Gastrocnemius medialis (tissue), 4 donors: ENCODE measurements at regions not wholly inside any gene's neighbourhood (a gene's known extent, or its start where the extent isn't known, plus 50 kb on each side); places are given as distances from the start of the nearest gene placed in this dataset.

Experiments used
- POLR2A ChIP-seq, 2 donors: fragments of 450-650 bp; IDR thresholded peaks; one replicate each; pipeline ENCODE4 v1.6.1; 2017; ENCODE audit warnings: antibody characterized with exemption in 2 of 2, mild to moderate bottlenecking in 2 of 2, moderate library complexity in 2 of 2
- TF ChIP-seq, protein P1 (sequence below), 5 experiments: fragments of 450-650 bp in 3 of 5; fragments of 200-600 bp in 2 of 5; sonication (generic) in 2 of 5; IDR thresholded peaks in 4 of 5; conservative IDR thresholded peaks in 1 of 5; 1 replicate in 4 of 5; 2 replicates in 1 of 5; pipeline ENCODE4 v1.5.1; 2016 to 2019; ENCODE audit warnings: antibody characterized with exemption in 5 of 5, mild to moderate bottlenecking in 3 of 5, moderate library complexity in 3 of 5

GRCh38 chr2:45162711-45163110, 153.5 kb upstream of the SIX2 start:
- TF ChIP-seq, protein P1, sequence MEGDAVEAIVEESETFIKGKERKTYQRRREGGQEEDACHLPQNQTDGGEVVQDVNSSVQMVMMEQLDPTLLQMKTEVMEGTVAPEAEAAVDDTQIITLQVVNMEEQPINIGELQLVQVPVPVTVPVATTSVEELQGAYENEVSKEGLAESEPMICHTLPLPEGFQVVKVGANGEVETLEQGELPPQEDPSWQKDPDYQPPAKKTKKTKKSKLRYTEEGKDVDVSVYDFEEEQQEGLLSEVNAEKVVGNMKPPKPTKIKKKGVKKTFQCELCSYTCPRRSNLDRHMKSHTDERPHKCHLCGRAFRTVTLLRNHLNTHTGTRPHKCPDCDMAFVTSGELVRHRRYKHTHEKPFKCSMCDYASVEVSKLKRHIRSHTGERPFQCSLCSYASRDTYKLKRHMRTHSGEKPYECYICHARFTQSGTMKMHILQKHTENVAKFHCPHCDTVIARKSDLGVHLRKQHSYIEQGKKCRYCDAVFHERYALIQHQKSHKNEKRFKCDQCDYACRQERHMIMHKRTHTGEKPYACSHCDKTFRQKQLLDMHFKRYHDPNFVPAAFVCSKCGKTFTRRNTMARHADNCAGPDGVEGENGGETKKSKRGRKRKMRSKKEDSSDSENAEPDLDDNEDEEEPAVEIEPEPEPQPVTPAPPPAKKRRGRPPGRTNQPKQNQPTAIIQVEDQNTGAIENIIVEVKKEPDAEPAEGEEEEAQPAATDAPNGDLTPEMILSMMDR (IDR thresholded peaks at IDR 0.05 in 4 of 5, conservative IDR thresholded peaks at IDR 0.05 in 1 of 5): no peak
- TF ChIP-seq POLR2A (IDR thresholded peaks at IDR 0.05): no peak
